Stimulated activated CD8-positive, alpha-beta memory T cell treated with anti-CD3 and anti-CD28 coated beads, Interleukin-4, amount 100 ng/mL, for 48 hours (primary cell): ENCODE measurements at regions not wholly inside any gene's neighbourhood (a gene's known extent, or its start where the extent isn't known, plus 50 kb on each side); places are given as distances from the start of the nearest gene placed in this dataset.

Source experiments
- DNase-seq: peaks from one replicate; pipeline ENCODE4 v3.0.0-alpha.2; 2020

DNA sequence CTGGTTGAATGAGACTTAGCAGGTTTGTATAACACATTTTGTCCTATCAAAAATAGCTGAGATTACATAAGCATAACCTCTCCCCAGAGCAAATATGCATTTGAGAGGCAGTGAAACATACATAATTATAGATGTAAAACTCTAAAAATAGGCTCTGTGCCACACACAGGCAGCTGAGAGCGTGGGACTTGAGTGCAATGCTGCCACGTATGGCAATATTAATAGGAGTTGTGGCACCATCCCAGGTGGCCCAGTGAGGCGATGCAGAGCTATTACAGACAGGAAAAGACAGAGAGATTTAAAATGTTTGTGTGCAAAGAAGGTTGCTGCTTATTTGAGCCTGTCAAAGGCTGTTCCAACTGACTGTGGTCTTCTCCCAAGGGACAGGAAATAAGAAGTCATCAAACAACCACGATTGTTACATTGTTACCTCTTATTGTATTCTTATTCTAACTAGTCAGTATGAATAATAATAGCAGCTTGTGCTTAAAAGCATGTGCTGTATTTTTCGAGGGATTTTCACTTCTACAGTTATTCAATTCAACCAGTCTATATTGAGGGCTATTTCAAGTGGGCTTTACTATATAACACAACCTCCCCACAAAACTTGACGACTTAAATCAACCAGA lies 116.5 kb downstream of the SALL1 start:
- DNase-seq = no peak

- no peak for DNase-seq
These were observed 119.5 kb downstream of the SALL1 start for GRCh38 chr16:51031598-51031997.

- DNase-seq = no peak
These were observed 120.6 kb downstream of the SALL1 start for GRCh38 chr16:51030516-51030915.

GRCh38 chr16:51025588-51026290 lies 125.3 kb downstream of the SALL1 start:
- DNase-seq = no peak

DNA sequence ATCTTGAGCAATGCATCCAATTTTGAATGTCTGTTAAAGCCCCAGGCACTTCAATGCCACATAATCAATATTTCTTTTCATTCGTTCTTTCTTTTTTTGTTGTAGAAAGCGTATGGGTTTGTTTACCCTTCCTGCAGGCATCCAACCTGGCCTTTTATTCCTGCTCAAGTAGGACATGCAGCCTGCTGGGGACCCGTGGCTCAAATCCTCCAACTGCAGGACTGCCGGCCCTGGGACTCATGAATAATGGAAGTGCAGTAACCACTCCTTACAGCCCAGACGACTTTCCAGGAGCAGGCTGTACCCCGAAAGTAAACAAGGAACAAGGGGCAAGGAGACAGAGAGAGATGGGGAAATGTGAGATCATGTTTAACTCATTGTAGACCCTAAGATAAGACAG lies 126.4 kb downstream of the SALL1 start:
- DNase-seq = no peak

GRCh38 chr16:51022955-51023354 lies 128.1 kb downstream of the SALL1 start:
- no peak for DNase-seq

DNA sequence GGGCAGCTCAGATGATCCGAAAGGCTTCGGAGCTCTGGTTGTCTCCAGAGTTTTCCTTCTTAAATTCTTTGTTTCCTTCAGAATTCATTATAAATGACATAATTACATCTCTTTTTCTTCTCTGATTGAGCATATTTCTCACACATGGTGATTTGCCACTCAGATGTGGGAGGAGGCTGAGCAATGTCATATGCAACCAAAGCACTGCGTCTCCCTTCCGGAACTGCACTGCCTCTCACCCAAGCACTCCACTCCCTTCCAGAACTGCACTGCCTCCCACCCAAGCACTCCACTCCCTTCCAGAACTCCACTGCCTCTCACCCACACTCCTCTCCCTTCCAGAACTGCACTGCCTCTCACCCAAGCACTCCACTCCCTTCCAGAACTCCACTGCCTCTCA lies 131.5 kb downstream of the SALL1 start:
- DNase-seq = no peak

DNA sequence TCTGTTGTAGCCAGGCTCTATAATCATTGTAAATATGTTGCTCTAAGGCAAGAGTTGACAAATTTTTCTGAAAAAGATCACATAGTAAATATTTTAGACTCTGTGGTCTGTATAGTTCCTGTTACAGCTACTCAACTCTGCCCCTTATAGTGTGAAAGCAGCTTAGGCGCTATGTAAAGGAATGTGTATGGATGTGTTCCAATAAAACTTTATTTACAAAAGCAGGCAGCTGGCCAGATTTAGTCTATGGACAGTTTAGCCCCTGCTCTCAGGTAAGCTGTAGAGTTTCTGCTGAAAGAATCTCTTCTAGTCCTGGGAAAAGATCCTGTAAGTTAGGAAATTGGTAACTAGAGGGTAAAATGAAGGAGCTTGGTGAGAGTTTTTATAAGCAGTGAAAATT lies 133.1 kb downstream of the SALL1 start:
- DNase-seq = no peak

DNA sequence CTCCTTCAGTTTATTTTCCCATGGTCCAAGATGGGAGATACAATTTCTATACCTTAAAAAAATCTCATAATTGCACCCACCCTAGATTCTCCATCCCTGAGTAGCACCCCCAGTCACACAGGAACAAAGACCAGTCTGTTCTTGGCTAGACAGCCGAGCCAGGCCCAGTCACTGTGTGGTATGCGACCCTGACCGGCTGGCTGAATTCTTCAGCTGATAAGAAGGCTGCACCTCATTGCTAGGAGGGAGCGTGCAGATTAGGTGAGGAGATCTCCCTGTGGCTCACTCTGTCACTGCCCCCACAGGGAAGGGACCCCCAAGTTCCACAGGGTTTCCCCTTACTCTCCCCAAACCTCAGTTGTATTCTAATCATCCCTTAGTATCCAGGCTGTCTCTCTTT lies 138.7 kb downstream of the SALL1 start:
- no peak for DNase-seq

DNA sequence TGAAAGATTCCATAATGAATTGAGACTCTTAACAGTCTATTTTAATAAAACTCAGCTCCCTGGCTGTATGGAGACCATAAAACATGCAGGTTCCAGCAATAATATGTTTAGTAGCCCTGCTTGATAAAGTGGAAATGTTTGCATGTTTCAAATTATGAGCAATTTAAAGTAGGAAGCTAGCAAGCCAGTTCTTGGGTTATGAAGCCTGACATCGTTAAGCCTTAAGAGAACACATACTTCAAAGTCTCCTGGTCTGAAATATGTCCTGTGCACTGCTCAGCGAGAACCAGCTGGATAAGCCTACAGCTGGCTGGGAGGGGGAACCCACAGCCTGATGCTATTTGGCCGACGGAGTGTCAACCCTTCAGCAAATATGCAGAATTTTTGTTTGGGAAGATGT lies 140.3 kb downstream of the SALL1 start:
- no peak for DNase-seq

DNA sequence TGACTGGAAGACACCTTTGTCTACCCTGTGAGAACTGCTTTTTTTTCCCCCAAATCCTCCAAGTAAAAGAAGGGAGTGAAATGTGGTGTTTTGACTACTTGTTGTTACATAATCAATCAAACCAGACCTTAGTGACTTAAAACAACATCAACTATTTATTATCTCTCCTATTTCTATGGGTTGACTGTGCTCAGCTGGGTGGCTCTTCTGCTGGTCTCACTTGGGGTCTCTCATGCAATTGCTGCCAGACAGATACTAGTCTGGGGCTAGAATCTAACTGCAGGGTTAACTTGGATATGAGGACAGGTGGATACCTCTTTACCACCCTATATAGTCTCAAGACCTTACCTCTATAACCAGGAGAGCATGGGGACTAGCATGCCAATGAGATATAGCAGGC lies 141.3 kb downstream of the SALL1 start:
- no peak for DNase-seq

DNA sequence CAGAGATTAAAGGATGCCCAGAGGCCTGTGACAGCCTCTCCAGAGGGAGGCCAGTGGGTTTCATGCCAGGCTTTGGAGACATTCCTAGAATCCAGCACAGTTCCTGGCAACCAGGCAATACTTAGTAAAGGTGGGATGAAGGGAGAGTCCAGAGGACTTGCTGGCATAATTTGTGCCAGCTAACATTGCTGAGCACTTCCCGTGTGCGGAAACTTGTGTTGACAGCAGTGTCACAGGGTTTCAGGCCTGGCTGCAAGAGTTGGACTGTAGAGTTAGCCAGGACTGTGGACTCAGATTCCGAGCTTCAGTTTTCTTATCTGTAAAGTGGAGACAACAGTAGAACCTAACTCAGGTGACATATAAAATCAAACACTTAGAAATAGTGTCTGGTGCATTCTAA lies 141.7 kb downstream of the SALL1 start:
- DNase-seq = no peak

DNA sequence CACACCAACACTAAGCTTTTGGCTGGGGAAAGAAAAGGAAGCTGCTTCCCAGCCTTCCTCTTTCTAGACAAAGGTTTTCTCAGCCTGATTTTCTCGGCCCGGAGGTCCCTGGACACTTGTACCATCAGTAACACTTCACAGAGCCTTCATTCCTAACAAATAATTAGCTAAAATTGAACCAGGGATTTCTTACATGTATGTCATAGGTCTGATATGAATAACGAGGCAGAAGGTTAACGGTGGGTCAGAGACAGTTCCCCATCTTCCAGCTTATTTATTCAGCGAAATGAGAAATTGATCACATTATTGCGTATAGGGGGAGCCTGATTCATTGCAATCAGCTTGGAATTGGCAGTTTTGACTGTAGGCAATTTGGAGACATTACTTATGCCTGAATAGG lies 142.5 kb downstream of the SALL1 start:
- no peak for DNase-seq

- no peak for DNase-seq
These were observed 143.0 kb downstream of the SALL1 start for GRCh38 chr16:51008037-51008436.

- no peak for DNase-seq
These were observed 147.1 kb downstream of the SALL1 start for GRCh38 chr16:51003850-51004566.

GRCh38 chr16:51002881-51003490 lies 148.1 kb downstream of the SALL1 start:
- DNase-seq = no peak

- DNase-seq = no peak
These were observed 151.9 kb downstream of the SALL1 start for GRCh38 chr16:50999181-50999580.

- no peak for DNase-seq
These were observed 152.7 kb downstream of the SALL1 start for GRCh38 chr16:50998411-50998810.

DNA sequence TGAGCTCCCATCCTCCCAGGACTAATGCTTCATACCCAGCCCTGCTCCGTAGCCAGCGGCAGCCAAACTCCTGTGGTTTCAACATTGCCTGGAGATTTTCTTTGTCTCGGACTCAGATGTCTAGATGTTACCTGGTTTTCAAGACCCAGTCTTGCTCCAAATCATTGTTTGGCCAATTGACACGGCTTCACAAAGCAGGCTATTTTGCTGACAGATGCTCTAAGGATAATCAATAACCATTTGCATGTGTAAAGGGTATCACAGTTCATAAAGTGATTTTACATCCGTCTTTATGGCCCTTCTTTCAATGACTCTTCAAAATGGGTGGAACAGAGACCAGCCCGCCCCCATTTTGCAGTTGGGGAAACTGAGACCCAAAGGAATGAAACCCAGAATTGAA lies 153.4 kb downstream of the SALL1 start:
- DNase-seq = no peak

DNA sequence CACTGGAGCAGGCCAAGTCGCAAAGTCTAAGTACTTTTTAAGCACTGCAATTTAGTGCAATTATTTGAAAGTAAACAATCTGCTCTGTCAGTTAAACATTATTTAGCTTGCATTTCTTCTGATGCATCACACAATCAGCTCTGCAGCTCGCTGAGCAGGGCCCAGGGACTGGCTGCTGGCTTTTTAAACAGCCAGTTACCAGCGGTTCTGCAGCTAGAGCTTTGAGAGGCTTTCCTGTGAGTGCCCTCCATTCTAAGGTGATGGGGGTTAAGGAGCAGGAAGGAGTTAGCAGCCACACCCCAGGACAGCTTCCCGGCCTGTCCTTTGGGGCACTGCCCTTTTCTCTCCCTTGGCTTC lies 154.3 kb downstream of the SALL1 start:
- DNase-seq = no peak

DNA sequence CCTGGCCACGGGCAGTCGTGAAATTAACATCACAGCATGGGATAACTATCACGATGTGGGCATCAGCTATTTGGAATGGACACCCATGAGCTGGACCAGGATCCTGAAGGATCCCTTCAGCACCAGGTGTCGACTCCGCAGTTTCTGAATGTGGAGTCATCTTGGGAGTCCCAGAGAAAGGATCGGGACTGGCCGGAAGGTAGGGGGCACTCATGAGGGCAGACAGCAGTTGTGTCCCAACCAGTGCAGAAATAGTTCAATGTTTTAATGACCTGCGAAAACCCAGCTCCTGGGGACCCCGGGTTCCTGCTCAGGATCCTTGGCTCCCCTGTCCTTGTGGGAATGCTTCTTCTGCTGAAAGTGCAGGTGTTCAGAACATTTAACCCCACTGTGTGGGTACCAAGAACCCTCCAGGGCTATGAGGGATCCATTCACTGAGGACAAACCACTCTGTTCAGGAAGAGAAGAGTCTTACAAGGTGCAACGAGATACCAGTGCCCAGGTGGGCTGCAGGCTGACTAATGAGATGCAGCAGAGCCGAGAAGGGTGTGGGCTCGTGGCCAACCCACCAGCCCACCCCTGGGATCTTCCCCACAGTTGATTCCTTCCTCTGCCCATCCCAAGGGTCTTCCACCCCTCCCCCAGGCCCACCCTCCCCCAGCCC lies 154.8 kb downstream of the SALL1 start:
- DNase-seq = no peak

- DNase-seq = no peak
These were observed 156.1 kb downstream of the SALL1 start for GRCh38 chr16:50994995-50995394.

DNA sequence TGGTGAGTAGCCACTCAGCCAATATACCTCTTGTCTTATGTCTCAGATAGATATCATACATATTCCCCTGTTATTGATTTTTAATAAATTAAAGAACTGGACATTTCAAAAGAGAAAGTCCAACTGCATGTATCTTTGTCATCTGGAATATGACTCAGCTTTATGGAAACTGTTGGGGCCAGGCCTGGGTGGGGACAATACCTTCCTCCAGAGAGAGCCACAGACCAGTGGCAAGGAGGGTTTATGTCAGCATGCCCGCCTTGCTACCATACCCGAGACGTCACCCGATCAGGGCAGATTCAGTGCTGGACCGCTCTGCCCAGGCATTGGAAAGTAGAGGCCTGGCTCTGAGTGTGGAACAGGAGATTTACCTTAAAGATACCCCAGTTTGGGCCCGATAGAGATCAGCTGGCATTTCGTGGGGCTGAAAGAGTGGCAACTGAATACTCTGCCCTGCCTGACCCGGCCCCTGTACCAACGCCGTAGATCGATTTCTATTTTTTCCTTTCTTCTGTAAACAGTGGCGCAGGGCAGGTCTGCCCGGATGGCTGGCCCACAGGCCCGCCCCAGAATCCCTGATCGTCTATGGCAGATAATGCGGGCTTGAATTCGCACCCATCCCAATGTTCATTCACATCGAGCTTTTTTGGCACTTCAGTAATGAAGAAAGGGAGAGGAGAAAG lies 158.6 kb downstream of the SALL1 start:
- DNase-seq = no peak
